Neural progenitor cell (in vitro differentiated cells): ENCODE measurements at regions not wholly inside any gene's neighbourhood (a gene's known extent, or its start where the extent isn't known, plus 50 kb on each side); places are given as distances from the start of the nearest gene placed in this dataset.

Source experiments
- CTCF ChIP-seq: fragments of 200-600 bp; sonication (generic); IDR thresholded peaks from 2 replicates; pipeline ENCODE4 v1.5.1; 2017; ENCODE audit warnings: antibody characterized with exemption, mild to moderate bottlenecking
- EZH2 ChIP-seq: fragments of 200-600 bp; sonication (generic); IDR thresholded peaks from 2 replicates; pipeline ENCODE4 v1.6.1; 2017; ENCODE audit warnings: antibody characterized with exemption, mild to moderate bottlenecking, moderate library complexity

DNA sequence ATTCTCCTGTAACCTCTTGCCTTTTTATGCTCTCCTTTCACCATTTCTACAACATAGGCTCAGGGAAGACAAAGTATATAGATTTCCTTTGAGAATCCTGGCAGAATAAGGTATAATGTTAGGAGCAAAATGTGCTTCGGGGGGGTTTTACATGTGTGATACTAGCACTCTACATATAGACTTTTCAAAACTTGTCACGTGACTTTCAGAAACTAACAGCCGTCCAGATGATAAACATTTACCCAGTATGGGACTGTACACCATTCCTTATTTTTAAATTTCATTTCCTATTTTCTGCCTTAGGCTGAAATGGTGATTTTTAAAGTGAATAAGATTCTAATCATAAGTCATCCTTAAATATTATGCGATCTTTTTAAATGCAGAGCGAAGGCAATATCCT is 420.4 kb upstream of the PITX2 start:
- TF ChIP-seq CTCF (no peak), EZH2 (no peak)
